SK-N-MC (cell line): ENCODE measurements at regions not wholly inside any gene's neighbourhood (a gene's known extent, or its start where the extent isn't known, plus 50 kb on each side); places are given as distances from the start of the nearest gene placed in this dataset.
"Not testable (repeated sequence)": the region's sequence is repeated elsewhere in the genome, so short reads cannot be mapped to it uniquely, and the experiment has no call there.

Source experiments
- DNase-seq: peaks from one replicate; pipeline ENCODE4 v3.0.0-alpha.2; 2011; ENCODE audit warnings: low read depth, low spot score
- H3K27ac ChIP-seq: fragments of 200-600 bp; sonication (generic); 2 replicates; pipeline ENCODE4 v1.5.1; 2016; ENCODE audit warnings: mixed run types
- H3K36me3 ChIP-seq: fragments of 200-600 bp; sonication (generic); 2 replicates; pipeline ENCODE4 v1.6.1; 2017; ENCODE audit warnings: antibody characterized with exemption, low read length, mixed read lengths; ENCODE audit not compliant: insufficient read depth
- H3K4me3 ChIP-seq: fragments of 200-600 bp; sonication (generic); 2 replicates; pipeline ENCODE4 v1.5.1; 2016
- H3K9ac ChIP-seq: fragments of 200-600 bp; sonication (generic); 2 replicates; pipeline ENCODE4 v1.8.0; 2017; ENCODE audit warnings: mixed run types, mixed read lengths; ENCODE audit not compliant: insufficient read length
- H3K9me3 ChIP-seq: fragments of 200-600 bp; sonication (generic); 2 replicates; pipeline ENCODE4 v1.6.1; 2017; ENCODE audit warnings: low read depth, mild to moderate bottlenecking, antibody characterized with exemption, low read length, moderate library complexity, mixed read lengths
- EZH2 ChIP-seq: fragments of 200-600 bp; sonication (generic); IDR thresholded peaks from one replicate; pipeline ENCODE4 v1.6.1; 2017; ENCODE audit warnings: antibody characterized with exemption
- FOXP2 ChIP-seq: optimal IDR thresholded peaks from 2 replicates; pipeline ENCODE3; 2011; ENCODE audit warnings: mild to moderate bottlenecking, moderate library complexity; ENCODE audit not compliant: insufficient read depth; ENCODE audit errors: extremely low read length, control extremely low read depth
- POLR2AphosphoS5 ChIP-seq: IDR thresholded peaks from 2 replicates; pipeline ENCODE4 v1.6.1; 2012; ENCODE audit warnings: mild to moderate bottlenecking, low read depth, low read length, borderline replicate concordance

DNA sequence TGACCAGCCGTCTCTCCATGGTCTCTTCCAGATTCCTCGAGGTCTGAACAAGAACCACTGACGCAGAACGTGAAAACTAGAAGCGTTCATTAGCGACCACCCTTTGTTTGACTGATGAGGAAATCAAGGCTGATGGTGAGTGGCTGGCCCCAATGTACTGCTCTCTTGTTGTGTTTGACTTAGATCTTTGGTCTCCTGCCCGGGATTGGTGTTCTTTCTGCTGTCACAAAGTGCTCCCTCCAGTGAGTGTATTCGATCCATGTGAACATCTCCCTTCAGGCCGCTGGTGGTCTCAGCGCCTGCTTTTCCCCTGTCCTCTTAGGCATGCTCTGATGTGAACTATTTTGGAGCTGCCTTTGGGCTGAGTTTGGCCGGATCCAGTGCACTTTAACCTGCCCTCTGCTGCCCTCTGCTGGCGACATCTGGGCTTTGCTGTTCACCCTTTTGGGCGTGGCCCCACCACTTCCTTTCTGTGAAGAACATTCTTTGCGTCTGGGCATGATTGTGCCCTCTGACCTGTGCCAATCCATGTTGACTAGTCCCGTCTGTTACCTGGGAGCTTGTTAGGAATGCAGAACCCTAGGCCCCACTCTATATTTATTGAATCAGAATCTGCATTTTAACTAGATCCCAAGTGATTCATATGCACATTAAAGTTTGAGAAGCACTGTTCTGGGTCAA is 279.1 kb downstream of the TTC6 start:
- no peaks in the 10 kb centered on the region for H3K36me3 ChIP-seq
- no peaks in the 10 kb centered on the region for H3K9me3 ChIP-seq
- TF ChIP-seq EZH2 (no peak), FOXP2 (no peak), POLR2AphosphoS5 (no peak)
- peak overlapping the region; percentile 52; the same call in 1 of the 2 replicates for H3K4me3 ChIP-seq
- peak; percentile 45 for DNase-seq
- no peak overlapping the region for H3K27ac ChIP-seq
- H3K9ac ChIP-seq, result no peak overlapping the region

DNA sequence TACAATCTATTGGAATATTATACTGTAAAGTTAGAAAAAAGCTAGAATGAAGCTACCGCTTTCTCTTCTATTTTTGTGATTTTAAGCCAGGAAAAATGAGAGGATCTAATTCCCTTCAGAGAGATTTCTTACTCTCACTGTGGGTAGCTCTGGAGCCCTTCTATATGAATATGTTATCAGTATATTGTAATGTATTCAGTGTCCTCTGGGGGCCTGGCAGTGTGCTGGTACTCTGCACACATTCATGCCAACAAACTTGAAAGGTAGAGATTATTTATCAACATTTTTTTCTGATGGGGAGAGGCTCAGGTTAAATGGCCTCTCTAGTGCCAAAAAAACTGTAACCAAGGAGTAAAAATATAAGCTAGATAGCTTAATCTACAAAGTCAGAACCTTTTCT is 292.8 kb downstream of the TTC6 start:
- DNase-seq, result no peak
- TF ChIP-seq POLR2AphosphoS5, result no peak
- no peak for TF ChIP-seq EZH2
- no peak for TF ChIP-seq FOXP2
- no peak overlapping the region for H3K4me3 ChIP-seq
- no peak overlapping the region for H3K27ac ChIP-seq
- H3K9ac ChIP-seq, result no peak overlapping the region
- H3K9me3 ChIP-seq, result no peaks in the 10 kb centered on the region
- no peaks in the 10 kb centered on the region for H3K36me3 ChIP-seq

- Histone ChIP-seq H3K9me3 (no peaks in the 10 kb centered on the region), H3K36me3 (no peaks in the 10 kb centered on the region), H3K4me3 (no peak overlapping the region), H3K27ac (no peak overlapping the region), H3K9ac (no peak overlapping the region)
- no peak for TF ChIP-seq POLR2AphosphoS5
- DNase-seq, result no peak
Observed at GRCh38 chr14:37889087-37889486, 293.7 kb downstream of the TTC6 start.

DNA sequence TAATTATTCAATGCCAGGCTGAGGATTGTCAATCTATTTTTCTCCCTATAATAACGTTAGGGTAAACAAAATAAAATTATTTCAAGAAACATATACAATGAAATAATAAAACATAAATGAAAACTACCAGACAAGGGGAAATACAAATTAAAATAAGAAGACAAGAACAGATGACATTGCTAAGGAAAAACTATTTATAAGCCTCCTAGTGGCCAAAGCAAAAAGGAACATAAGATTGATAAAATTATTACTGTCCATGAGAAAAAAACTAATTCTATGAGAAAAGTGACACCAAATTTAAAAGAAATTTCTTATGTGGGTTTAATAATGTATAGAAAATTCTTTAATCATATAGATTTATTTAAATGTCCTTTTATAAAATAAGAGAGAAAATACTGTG is 294.7 kb downstream of the TTC6 start:
- no peak for DNase-seq
- H3K9me3 ChIP-seq, result no peaks in the 10 kb centered on the region
- TF ChIP-seq EZH2, result no peak
- no peak overlapping the region for H3K4me3 ChIP-seq
- no peak overlapping the region for H3K27ac ChIP-seq
- no peak overlapping the region for H3K9ac ChIP-seq
- no peaks in the 10 kb centered on the region for H3K36me3 ChIP-seq

GRCh38 chr14:37891500-37891899 is 296.1 kb downstream of the TTC6 start:
- DNase-seq, H3K9me3 ChIP-seq, H3K9ac ChIP-seq, H3K36me3 ChIP-seq, H3K27ac ChIP-seq, H3K4me3 ChIP-seq: not testable (repeated sequence)

DNA sequence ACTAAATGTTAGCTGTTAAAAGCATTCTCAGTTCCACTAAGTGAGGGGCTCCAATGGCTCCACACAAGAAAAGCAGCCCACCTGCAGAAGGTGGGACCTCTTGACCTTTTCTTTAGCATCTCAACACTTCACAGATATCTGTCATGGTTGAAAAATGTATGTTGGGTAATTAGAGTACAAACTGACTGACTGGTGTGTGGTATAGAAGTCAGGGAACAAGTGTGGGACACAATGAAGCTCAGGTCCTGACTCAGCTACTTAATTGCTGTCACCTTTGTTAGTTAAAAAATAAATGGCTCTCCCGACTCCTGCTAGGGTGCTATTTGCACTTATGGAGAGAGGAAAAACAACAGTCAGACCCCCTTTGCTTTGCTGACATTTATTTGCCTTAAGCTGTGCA is 299.0 kb downstream of the TTC6 start:
- no peak for DNase-seq
- H3K4me3 ChIP-seq, result no peak overlapping the region
- no peak overlapping the region for H3K27ac ChIP-seq
- no peaks in the 10 kb centered on the region for H3K36me3 ChIP-seq
- TF ChIP-seq FOXP2, result no peak
- no peak for TF ChIP-seq EZH2
- H3K9ac ChIP-seq, result no peak overlapping the region
- H3K9me3 ChIP-seq, result no peaks in the 10 kb centered on the region

DNA sequence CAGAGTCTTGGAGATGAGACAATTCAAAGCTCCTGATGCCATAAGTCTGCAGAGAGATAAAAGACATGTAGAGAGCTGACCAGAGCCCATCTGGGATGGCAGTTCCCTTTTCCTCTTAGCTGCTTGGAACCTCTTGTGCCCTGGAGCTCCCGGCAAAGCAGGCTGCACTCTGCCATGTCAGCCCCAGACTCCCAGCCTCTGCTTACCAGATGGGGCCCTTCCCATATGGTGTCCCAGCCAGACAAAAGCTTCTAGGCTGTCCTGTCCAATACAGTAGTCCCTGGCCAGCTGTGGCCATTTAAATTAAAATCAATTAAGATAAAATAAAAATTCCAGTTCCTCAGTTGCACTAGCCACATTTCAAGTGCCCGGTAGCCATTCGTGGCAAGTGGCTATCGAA is 303.9 kb downstream of the TTC6 start:
- DNase-seq, result no peak
- Histone ChIP-seq H3K4me3 (no peak overlapping the region), H3K9ac (no peak overlapping the region), H3K9me3 (no peaks in the 10 kb centered on the region), H3K27ac (no peak overlapping the region), H3K36me3 (no peaks in the 10 kb centered on the region)
- TF ChIP-seq FOXP2, result no peak
- TF ChIP-seq POLR2AphosphoS5, result no peak
- no peak for TF ChIP-seq EZH2

DNA sequence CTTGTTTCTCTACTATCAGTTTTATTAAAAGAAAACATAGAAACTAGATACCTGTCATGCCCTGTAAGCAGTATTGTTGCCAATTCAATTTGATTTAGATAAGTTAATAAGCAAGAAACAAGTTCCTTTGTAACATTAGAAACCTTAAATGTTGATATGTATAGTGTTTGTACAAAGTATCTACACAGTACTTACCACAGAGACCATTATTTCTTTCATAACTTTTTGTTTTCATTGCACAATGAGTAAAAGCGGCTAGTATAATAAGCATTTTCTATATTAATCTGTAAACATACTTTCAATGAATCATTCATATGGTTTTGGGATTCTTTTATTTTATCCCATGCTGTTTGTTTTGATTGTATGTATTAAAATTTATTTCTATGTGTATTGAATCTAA is 305.1 kb downstream of the TTC6 start:
- H3K36me3 ChIP-seq, result no peaks in the 10 kb centered on the region
- no peak overlapping the region for H3K4me3 ChIP-seq
- no peaks in the 10 kb centered on the region for H3K9me3 ChIP-seq
- TF ChIP-seq POLR2AphosphoS5 (no peak), EZH2 (no peak), FOXP2 (no peak)
- no peak overlapping the region for H3K9ac ChIP-seq
- no peak for DNase-seq
- H3K27ac ChIP-seq, result no peak overlapping the region

DNA sequence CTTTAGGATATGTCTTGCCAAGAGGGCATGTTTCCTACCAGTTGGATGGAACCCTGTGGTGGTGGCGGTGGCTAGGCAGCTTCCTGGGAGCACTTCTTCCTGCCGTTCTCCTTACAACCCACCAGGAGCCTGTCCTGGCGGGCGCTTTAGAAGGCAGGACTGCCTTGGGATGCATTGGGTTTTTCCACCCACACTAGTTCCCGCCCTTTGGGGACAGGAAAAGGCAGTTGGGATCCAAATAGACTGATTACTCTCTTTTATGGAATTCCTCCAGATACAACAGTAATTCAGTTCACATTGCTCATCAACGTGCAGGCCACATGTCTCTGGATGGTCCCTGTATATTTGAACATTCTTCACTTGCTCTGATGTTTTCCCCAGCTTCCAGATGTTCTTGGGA is 305.7 kb upstream of the SSTR1 start:
- DNase-seq, result no peak
- TF ChIP-seq POLR2AphosphoS5 (no peak), EZH2 (no peak), FOXP2 (no peak)
- Histone ChIP-seq H3K9me3 (no peaks in the 10 kb centered on the region), H3K4me3 (no peak overlapping the region), H3K9ac (no peak overlapping the region), H3K27ac (no peak overlapping the region), H3K36me3 (no peaks in the 10 kb centered on the region)
